SU-DHL-6 (cell line): ENCODE measurements at regions not wholly inside any gene's neighbourhood (a gene's known extent, or its start where the extent isn't known, plus 50 kb on each side); places are given as distances from the start of the nearest gene placed in this dataset.

Experiments
- H2AFZ ChIP-seq: fragments of 200-600 bp; sonication (generic); 2 replicates; pipeline ENCODE4 v1.6.1; 2014; ENCODE audit warnings: low read depth, mild to moderate bottlenecking, moderate library complexity, mixed read lengths, antibody characterized with exemption, low read length; ENCODE audit not compliant: severe bottlenecking
- H3F3A ChIP-seq: fragments of 200-600 bp; shearing (Covaris generic); 2 replicates; pipeline ENCODE4 v1.6.0; 2016; ENCODE audit warnings: antibody characterized with exemption, mild to moderate bottlenecking; ENCODE audit not compliant: insufficient read depth
- H3K27ac ChIP-seq: fragments of 200-600 bp; sonication (generic); 2 replicates; pipeline ENCODE4 v1.5.1; 2016; ENCODE audit warnings: low read depth, mild to moderate bottlenecking, low read length, moderate library complexity, mixed read lengths
- H3K27me3 ChIP-seq: fragments of 200-600 bp; sonication (generic), shearing (Covaris generic); 2 replicates; pipeline ENCODE4 v1.6.0; 2014; ENCODE audit warnings: mild to moderate bottlenecking, low read length
- H3K36me3 ChIP-seq: fragments of 200-600 bp; sonication (generic); 2 replicates; pipeline ENCODE4 v1.6.1; 2014; ENCODE audit warnings: mild to moderate bottlenecking, low read length, mixed read lengths
- H3K4me2 ChIP-seq: fragments of 300-600, 200-600 bp; shearing (Covaris generic), sonication (generic); 2 replicates; pipeline ENCODE4 v1.6.0; 2014; ENCODE audit warnings: low read length, low read depth, mild to moderate bottlenecking; ENCODE audit not compliant: poor library complexity, severe bottlenecking
- H3K4me3 ChIP-seq: fragments of 200-600 bp; sonication (generic); 2 replicates; pipeline ENCODE4 v1.5.1; 2014; ENCODE audit warnings: antibody characterized with exemption, low read length, mild to moderate bottlenecking, mixed read lengths; ENCODE audit not compliant: insufficient read depth, poor library complexity, severe bottlenecking
- H3K79me2 ChIP-seq: fragments of 200-600 bp; sonication (generic); 2 replicates; pipeline ENCODE4 v1.6.1; 2014; ENCODE audit warnings: mild to moderate bottlenecking, low read length, moderate library complexity; ENCODE audit not compliant: insufficient read depth
- H3K9ac ChIP-seq: fragments of 200-600 bp; sonication (generic); 2 replicates; pipeline ENCODE4 v1.7.0; 2014; ENCODE audit warnings: mild to moderate bottlenecking, low read length
- H3K9me2 ChIP-seq: fragments of 200-600 bp; sonication (generic); replicated peaks from 2 replicates; pipeline ENCODE4 v1.6.1; 2014; ENCODE audit warnings: low read length; ENCODE audit not compliant: insufficient read depth
- H3K9me3 ChIP-seq: fragments of 200-600 bp; sonication (generic); 2 replicates; pipeline ENCODE4 v1.6.1; 2014; ENCODE audit warnings: low read length, mixed read lengths; ENCODE audit not compliant: insufficient read depth
- H4K20me1 ChIP-seq: fragments of 200-600 bp; sonication (generic); 2 replicates; pipeline ENCODE4 v1.6.1; 2014; ENCODE audit warnings: low read depth, mild to moderate bottlenecking, antibody characterized with exemption, low read length, moderate library complexity, mixed read lengths
- CTCF ChIP-seq: fragments of 200-600 bp; sonication (generic); IDR thresholded peaks from one replicate; pipeline ENCODE4 v1.5.1; 2017; ENCODE audit warnings: antibody characterized with exemption, mild to moderate bottlenecking, low read length, moderate library complexity; ENCODE audit not compliant: insufficient read depth, poor library complexity, severe bottlenecking
- EZH2phosphoT487 ChIP-seq: fragments of 200-600 bp; sonication (generic), shearing (Covaris generic); conservative IDR thresholded peaks from 2 replicates; pipeline ENCODE4 v1.6.1; 2018; ENCODE audit warnings: mild to moderate bottlenecking, antibody characterized with exemption, low read length, moderate library complexity, mixed read lengths

GRCh38 chr1:227369102-227369760 lies 50.9 kb upstream of the CDC42BPA start:
- Histone ChIP-seq H3K27ac (no peak overlapping the region), H2AFZ (no peak overlapping the region), H3K9me3 (no peaks in the 10 kb centered on the region), H3K79me2 (no peaks in the 10 kb centered on the region), H4K20me1 (no peaks in the 10 kb centered on the region), H3K4me2 (no peak overlapping the region), H3K9ac (no peak overlapping the region), H3K36me3 (no peaks in the 10 kb centered on the region), H3F3A (no peaks in the 10 kb centered on the region), H3K27me3 (no peaks in the 10 kb centered on the region), H3K9me2 (no peaks in the 10 kb centered on the region), H3K4me3 (no peak overlapping the region)
- no peak for TF ChIP-seq CTCF
- TF ChIP-seq EZH2phosphoT487, result no peak
